ENCODE measurements at regions not wholly inside any gene's neighbourhood (a gene's known extent, or its start where the extent isn't known, plus 50 kb on each side); places are given as distances from the start of the nearest gene placed in this dataset.

DNA sequence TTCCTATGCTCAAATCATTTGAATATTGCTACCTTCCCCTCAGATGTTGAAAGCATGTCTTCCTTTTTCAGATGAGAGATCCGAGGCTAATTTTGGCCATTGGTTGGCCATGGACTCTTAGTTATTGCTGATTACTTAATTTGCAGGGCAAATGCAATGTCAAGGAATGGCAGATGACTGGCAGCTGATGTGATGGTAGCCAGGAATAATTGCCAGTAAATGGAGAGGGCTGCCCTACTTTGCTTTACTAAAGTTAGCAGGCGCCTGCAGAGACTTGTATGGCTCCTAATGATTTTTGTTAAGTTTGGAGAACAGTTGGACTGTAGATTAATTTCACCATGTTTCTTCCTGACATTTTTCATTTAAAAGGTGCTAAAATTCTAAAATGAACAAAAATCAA lies 128.9 kb downstream of the XCL2 start:
- no peaks in the 10 kb centered on the region for H3K79me2 ChIP-seq (ENCODE audit: insufficient read depth, low read depth)
- TF ChIP-seq, protein P1, sequence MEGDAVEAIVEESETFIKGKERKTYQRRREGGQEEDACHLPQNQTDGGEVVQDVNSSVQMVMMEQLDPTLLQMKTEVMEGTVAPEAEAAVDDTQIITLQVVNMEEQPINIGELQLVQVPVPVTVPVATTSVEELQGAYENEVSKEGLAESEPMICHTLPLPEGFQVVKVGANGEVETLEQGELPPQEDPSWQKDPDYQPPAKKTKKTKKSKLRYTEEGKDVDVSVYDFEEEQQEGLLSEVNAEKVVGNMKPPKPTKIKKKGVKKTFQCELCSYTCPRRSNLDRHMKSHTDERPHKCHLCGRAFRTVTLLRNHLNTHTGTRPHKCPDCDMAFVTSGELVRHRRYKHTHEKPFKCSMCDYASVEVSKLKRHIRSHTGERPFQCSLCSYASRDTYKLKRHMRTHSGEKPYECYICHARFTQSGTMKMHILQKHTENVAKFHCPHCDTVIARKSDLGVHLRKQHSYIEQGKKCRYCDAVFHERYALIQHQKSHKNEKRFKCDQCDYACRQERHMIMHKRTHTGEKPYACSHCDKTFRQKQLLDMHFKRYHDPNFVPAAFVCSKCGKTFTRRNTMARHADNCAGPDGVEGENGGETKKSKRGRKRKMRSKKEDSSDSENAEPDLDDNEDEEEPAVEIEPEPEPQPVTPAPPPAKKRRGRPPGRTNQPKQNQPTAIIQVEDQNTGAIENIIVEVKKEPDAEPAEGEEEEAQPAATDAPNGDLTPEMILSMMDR (conservative IDR thresholded peaks at IDR 0.05; ENCODE audit: low read depth, low read length): no peak
- no peaks in the 10 kb centered on the region for H3K36me3 ChIP-seq (ENCODE audit: insufficient read depth)
- H3K27ac ChIP-seq: no peak overlapping the region
- no peaks in the 10 kb centered on the region for H3K4me1 ChIP-seq (ENCODE audit: low read depth, poor library complexity, severe bottlenecking)
- no peak overlapping the region for H3K4me2 ChIP-seq
- no peaks in the 10 kb centered on the region for H4K20me1 ChIP-seq (ENCODE audit: insufficient read depth)
- no peak overlapping the region for H2AFZ ChIP-seq (ENCODE audit: low read depth)
- H3K27me3 ChIP-seq (ENCODE audit: insufficient read depth, low read depth): no peaks in the 10 kb centered on the region
- no peak overlapping the region for H3K9ac ChIP-seq
- no peak overlapping the region for H3K4me3 ChIP-seq (IDR thresholded peaks at IDR 0.05; ENCODE audit: insufficient read depth, low read depth, low read length)

DNA sequence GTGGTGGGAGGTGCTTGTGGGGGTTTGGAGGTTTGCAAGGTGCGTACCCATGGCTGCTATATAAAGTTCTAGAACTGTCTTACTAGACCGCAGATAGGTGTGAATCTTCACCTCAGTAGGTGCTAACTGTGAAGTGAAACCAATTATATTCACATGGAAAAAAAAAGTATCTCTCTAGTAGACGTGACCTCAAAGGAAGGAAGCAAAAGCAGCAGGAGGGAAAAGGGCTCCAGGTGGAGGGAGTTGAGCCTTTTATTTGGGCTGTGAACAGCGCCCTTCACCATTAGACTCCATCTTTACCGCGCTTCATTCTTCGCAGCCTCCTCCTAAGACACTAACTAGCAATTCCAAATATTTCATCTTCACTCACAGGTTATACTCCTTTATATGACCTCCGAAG lies 129.8 kb downstream of the TBX19 start:
- Histone ChIP-seq H4K20me1 (ENCODE audit: insufficient read depth) (no peaks in the 10 kb centered on the region), H3K27ac (no peak overlapping the region), H3K27me3 (ENCODE audit: insufficient read depth, low read depth) (no peaks in the 10 kb centered on the region), H3K4me2 (no peak overlapping the region), H3K36me3 (ENCODE audit: insufficient read depth) (no peaks in the 10 kb centered on the region), H3K4me1 (ENCODE audit: low read depth, poor library complexity, severe bottlenecking) (peaks cover 22% of the 10 kb centered on the region), H3K9ac (no peak overlapping the region), H3K4me3 (IDR thresholded peaks at IDR 0.05; ENCODE audit: insufficient read depth, low read depth, low read length) (no peak overlapping the region), H2AFZ (ENCODE audit: low read depth) (no peak overlapping the region), H3K79me2 (ENCODE audit: insufficient read depth, low read depth) (no peaks in the 10 kb centered on the region)
- TF ChIP-seq, protein P1 (conservative IDR thresholded peaks at IDR 0.05; ENCODE audit: low read depth, low read length): no peak

DNA sequence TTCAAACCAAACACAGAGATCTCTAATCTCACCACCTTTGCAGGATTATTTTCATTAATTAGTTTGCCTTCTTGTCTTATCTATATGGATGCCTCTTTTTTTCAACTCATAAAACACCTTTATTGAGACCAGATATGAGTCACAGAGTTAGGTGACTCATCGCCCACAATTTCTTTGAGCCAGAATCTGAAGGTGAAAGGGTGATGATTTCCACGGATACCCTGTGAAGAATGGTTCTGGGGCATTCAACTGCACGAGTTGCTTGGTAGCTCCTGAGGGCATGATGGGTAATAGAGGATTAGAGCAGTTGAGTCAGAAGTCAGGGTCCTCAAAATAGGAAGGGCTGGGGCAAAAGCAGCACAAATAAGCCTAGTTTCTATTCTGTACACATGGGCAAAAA lies 128.2 kb downstream of the TBX19 start:
- Histone ChIP-seq H3K4me3 (IDR thresholded peaks at IDR 0.05; ENCODE audit: insufficient read depth, low read depth, low read length) (no peak overlapping the region), H3K4me2 (no peak overlapping the region), H3K36me3 (ENCODE audit: insufficient read depth) (no peaks in the 10 kb centered on the region)

DNA sequence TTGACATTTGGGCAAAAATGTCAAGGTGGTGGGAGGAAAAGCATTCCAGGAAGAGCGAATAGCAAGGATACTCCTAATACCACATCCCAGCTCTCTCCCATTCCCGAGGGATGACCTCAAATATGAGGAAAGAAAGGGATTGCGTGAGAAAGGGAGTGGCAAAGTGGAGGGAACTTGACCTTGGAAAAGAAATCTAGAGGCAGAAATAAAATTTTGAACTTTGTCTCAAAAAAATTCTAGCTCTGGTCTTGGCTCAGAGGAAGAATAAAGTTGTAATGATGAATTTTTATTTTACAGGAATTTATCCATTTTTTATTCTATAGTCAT lies 127.8 kb downstream of the TBX19 start:
- no peaks in the 10 kb centered on the region for H3K36me3 ChIP-seq (ENCODE audit: insufficient read depth)
- peaks cover 22% of the 10 kb centered on the region for H3K4me1 ChIP-seq (ENCODE audit: low read depth, poor library complexity, severe bottlenecking)
- H3K9ac ChIP-seq: no peak overlapping the region
- no peak overlapping the region for H3K4me2 ChIP-seq
- H3K4me3 ChIP-seq (IDR thresholded peaks at IDR 0.05; ENCODE audit: insufficient read depth, low read depth, low read length): no peak overlapping the region
- no peak overlapping the region for H3K27ac ChIP-seq
- no peaks in the 10 kb centered on the region for H3K79me2 ChIP-seq (ENCODE audit: insufficient read depth, low read depth)
- 0 out of 2 replicates have a peak overlapping the region, but pooled peaks have one; percentile 24 for H2AFZ ChIP-seq (ENCODE audit: low read depth)
- no peaks in the 10 kb centered on the region for H4K20me1 ChIP-seq (ENCODE audit: insufficient read depth)
- no peaks in the 10 kb centered on the region for H3K27me3 ChIP-seq (ENCODE audit: insufficient read depth, low read depth)
- TF ChIP-seq, protein P1 (conservative IDR thresholded peaks at IDR 0.05; ENCODE audit: low read depth, low read length): no peak

More for the DNA sequence above, 128.2 kb downstream of the TBX19 start:
- Histone ChIP-seq H3K9ac (no peak overlapping the region), H3K4me1 (ENCODE audit: low read depth, poor library complexity, severe bottlenecking) (peaks cover 22% of the 10 kb centered on the region), H4K20me1 (ENCODE audit: insufficient read depth) (no peaks in the 10 kb centered on the region), H2AFZ (ENCODE audit: low read depth) (no peak overlapping the region), H3K27ac (no peak overlapping the region), H3K79me2 (ENCODE audit: insufficient read depth, low read depth) (no peaks in the 10 kb centered on the region), H3K27me3 (ENCODE audit: insufficient read depth, low read depth) (no peaks in the 10 kb centered on the region)
- TF ChIP-seq, protein P1 (conservative IDR thresholded peaks at IDR 0.05; ENCODE audit: low read depth, low read length): no peak
